ENCODE measurements at regions not wholly inside any gene's neighbourhood (a gene's known extent, or its start where the extent isn't known, plus 50 kb on each side); places are given as distances from the start of the nearest gene placed in this dataset.

- Histone ChIP-seq H2BK12ac (ENCODE audit: low read length) (no peak overlapping the region), H3K18ac (ENCODE audit: low read length) (no peak overlapping the region), H4K8ac (ENCODE audit: low read depth, low read length) (no peak overlapping the region), H3K9me3 (ENCODE audit: insufficient read depth, low read depth, low read length) (peaks cover 5% of the 10 kb centered on the region), H2BK120ac (ENCODE audit: insufficient read depth, low read length, poor library complexity) (no peak overlapping the region), H3K27me3 (ENCODE audit: insufficient read depth, low read length) (no peaks in the 10 kb centered on the region), H3K14ac (ENCODE audit: low read length) (no peak overlapping the region), H3K23ac (ENCODE audit: low read length) (no peak overlapping the region), H4K12ac (ENCODE audit: low read depth, low read length) (no peak overlapping the region), H3K27ac (ENCODE audit: low read depth, low read length) (no peak overlapping the region), H3K4me3 (ENCODE audit: low read depth, low read length) (no peak overlapping the region), H3K4ac (ENCODE audit: low read depth, low read length) (no peak overlapping the region), H3K36me3 (ENCODE audit: control insufficient read depth in 1 of 2, insufficient read depth in 2 of 2, low read length in 2 of 2) (no peaks in the 10 kb centered on the region), H4K91ac (ENCODE audit: low read depth, low read length) (no peak overlapping the region), H2AK5ac (ENCODE audit: low read length) (no peak overlapping the region), H3K9ac (ENCODE audit: low read length) (no peak overlapping the region), H2AFZ (ENCODE audit: insufficient read depth, low read length, poor library complexity) (no peak overlapping the region), H3K4me2 (ENCODE audit: low read length) (no peak overlapping the region), H2BK5ac (ENCODE audit: low read depth, low read length, poor library complexity) (no peak overlapping the region), H3K4me1 (ENCODE audit: control insufficient read depth in 1 of 2, insufficient read depth in 2 of 2, low read length in 2 of 2) (no peaks in the 10 kb centered on the region), H3K79me1 (ENCODE audit: low read length) (no peaks in the 10 kb centered on the region), H3K79me2 (ENCODE audit: control insufficient read depth, insufficient read depth, low read length, poor library complexity) (no peaks in the 10 kb centered on the region)
- DNase-seq = no peak
- no CpG with 5 or more reads among the region's 3 CpGs for WGBS (ENCODE audit: extremely low coverage, insufficient coverage, insufficient read length)
Observed at GRCh38 chr20:60934724-60935123, 317.3 kb upstream of the CDH4 start.

GRCh38 chr20:60935971-60936370, 316.1 kb upstream of the CDH4 start:
- no peak overlapping the region for H2BK120ac ChIP-seq (ENCODE audit: insufficient read depth, low read length, poor library complexity)
- no peak for DNase-seq
- H3K14ac ChIP-seq (ENCODE audit: low read length) = no peak overlapping the region
- no peak overlapping the region for H2AK5ac ChIP-seq (ENCODE audit: low read length)
- no peak overlapping the region for H3K4ac ChIP-seq (ENCODE audit: low read depth, low read length)
- H3K27ac ChIP-seq (ENCODE audit: low read depth, low read length) = no peak overlapping the region
- no CpG with 5 or more reads among the region's 8 CpGs for WGBS (ENCODE audit: extremely low coverage, insufficient coverage, insufficient read length)
- H2AFZ ChIP-seq (ENCODE audit: insufficient read depth, low read length, poor library complexity) = no peak overlapping the region
- no peak overlapping the region for H3K9ac ChIP-seq (ENCODE audit: low read length)
- H3K4me2 ChIP-seq (ENCODE audit: low read length) = no peak overlapping the region
- H3K27me3 ChIP-seq (ENCODE audit: insufficient read depth, low read length) = no peaks in the 10 kb centered on the region
- no peaks in the 10 kb centered on the region for H3K79me1 ChIP-seq (ENCODE audit: low read length)
- H3K4me3 ChIP-seq (ENCODE audit: low read depth, low read length) = no peak overlapping the region
- no peaks in the 10 kb centered on the region for H3K79me2 ChIP-seq (ENCODE audit: control insufficient read depth, insufficient read depth, low read length, poor library complexity)
- H3K36me3 ChIP-seq (ENCODE audit: control insufficient read depth in 1 of 2, insufficient read depth in 2 of 2, low read length in 2 of 2) = no peaks in the 10 kb centered on the region
- no peak overlapping the region for H3K18ac ChIP-seq (ENCODE audit: low read length)
- H4K12ac ChIP-seq (ENCODE audit: low read depth, low read length) = no peak overlapping the region
- H3K9me3 ChIP-seq (ENCODE audit: insufficient read depth, low read depth, low read length) = peaks cover 3% of the 10 kb centered on the region
- H3K4me1 ChIP-seq (ENCODE audit: control insufficient read depth in 1 of 2, insufficient read depth in 2 of 2, low read length in 2 of 2) = no peaks in the 10 kb centered on the region
- H2BK5ac ChIP-seq (ENCODE audit: low read depth, low read length, poor library complexity) = no peak overlapping the region
- no peak overlapping the region for H4K8ac ChIP-seq (ENCODE audit: low read depth, low read length)
- H3K23ac ChIP-seq (ENCODE audit: low read length) = no peak overlapping the region
- no peak overlapping the region for H4K91ac ChIP-seq (ENCODE audit: low read depth, low read length)
- H2BK12ac ChIP-seq (ENCODE audit: low read length) = no peak overlapping the region

GRCh38 chr20:60937585-60937984, 314.5 kb upstream of the CDH4 start:
- Histone ChIP-seq H3K79me1 (ENCODE audit: low read length) (no peaks in the 10 kb centered on the region), H3K36me3 (ENCODE audit: control insufficient read depth in 1 of 2, insufficient read depth in 2 of 2, low read length in 2 of 2) (no peaks in the 10 kb centered on the region), H3K9ac (ENCODE audit: low read length) (no peak overlapping the region), H2BK120ac (ENCODE audit: insufficient read depth, low read length, poor library complexity) (no peak overlapping the region), H4K91ac (ENCODE audit: low read depth, low read length) (no peak overlapping the region), H3K14ac (ENCODE audit: low read length) (no peak overlapping the region), H3K4ac (ENCODE audit: low read depth, low read length) (no peak overlapping the region), H3K4me3 (ENCODE audit: low read depth, low read length) (no peak overlapping the region), H3K9me3 (ENCODE audit: insufficient read depth, low read depth, low read length) (peaks cover 1% of the 10 kb centered on the region), H3K23ac (ENCODE audit: low read length) (no peak overlapping the region), H3K4me1 (ENCODE audit: control insufficient read depth in 1 of 2, insufficient read depth in 2 of 2, low read length in 2 of 2) (no peaks in the 10 kb centered on the region), H3K4me2 (ENCODE audit: low read length) (no peak overlapping the region), H3K18ac (ENCODE audit: low read length) (no peak overlapping the region), H2BK12ac (ENCODE audit: low read length) (no peak overlapping the region), H3K27ac (ENCODE audit: low read depth, low read length) (no peak overlapping the region), H4K8ac (ENCODE audit: low read depth, low read length) (no peak overlapping the region), H3K27me3 (ENCODE audit: insufficient read depth, low read length) (no peaks in the 10 kb centered on the region), H3K79me2 (ENCODE audit: control insufficient read depth, insufficient read depth, low read length, poor library complexity) (no peaks in the 10 kb centered on the region), H2AFZ (ENCODE audit: insufficient read depth, low read length, poor library complexity) (no peak overlapping the region), H4K12ac (ENCODE audit: low read depth, low read length) (no peak overlapping the region), H2BK5ac (ENCODE audit: low read depth, low read length, poor library complexity) (no peak overlapping the region), H2AK5ac (ENCODE audit: low read length) (no peak overlapping the region)
- WGBS (ENCODE audit: extremely low coverage, insufficient coverage, insufficient read length) = no CpG with 5 or more reads among the region's 10 CpGs
- DNase-seq = no peak

GRCh38 chr20:60941379-60941778, 310.7 kb upstream of the CDH4 start:
- Histone ChIP-seq H3K27me3 (ENCODE audit: insufficient read depth, low read length) (no peaks in the 10 kb centered on the region), H2AFZ (ENCODE audit: insufficient read depth, low read length, poor library complexity) (no peak overlapping the region), H3K4me2 (ENCODE audit: low read length) (no peak overlapping the region), H3K79me1 (ENCODE audit: low read length) (no peaks in the 10 kb centered on the region), H3K4me3 (ENCODE audit: low read depth, low read length) (no peak overlapping the region), H3K27ac (ENCODE audit: low read depth, low read length) (no peak overlapping the region), H3K9me3 (ENCODE audit: insufficient read depth, low read depth, low read length) (peaks cover 4% of the 10 kb centered on the region), H3K36me3 (ENCODE audit: control insufficient read depth in 1 of 2, insufficient read depth in 2 of 2, low read length in 2 of 2) (no peaks in the 10 kb centered on the region), H3K4ac (ENCODE audit: low read depth, low read length) (no peak overlapping the region), H4K12ac (ENCODE audit: low read depth, low read length) (no peak overlapping the region), H2BK12ac (ENCODE audit: low read length) (no peak overlapping the region), H3K4me1 (ENCODE audit: control insufficient read depth in 1 of 2, insufficient read depth in 2 of 2, low read length in 2 of 2) (no peaks in the 10 kb centered on the region), H2AK5ac (ENCODE audit: low read length) (no peak overlapping the region), H3K9ac (ENCODE audit: low read length) (no peak overlapping the region), H4K8ac (ENCODE audit: low read depth, low read length) (no peak overlapping the region), H3K18ac (ENCODE audit: low read length) (no peak overlapping the region), H2BK120ac (ENCODE audit: insufficient read depth, low read length, poor library complexity) (no peak overlapping the region), H2BK5ac (ENCODE audit: low read depth, low read length, poor library complexity) (no peak overlapping the region), H3K14ac (ENCODE audit: low read length) (no peak overlapping the region), H3K23ac (ENCODE audit: low read length) (no peak overlapping the region), H3K79me2 (ENCODE audit: control insufficient read depth, insufficient read depth, low read length, poor library complexity) (no peaks in the 10 kb centered on the region), H4K91ac (ENCODE audit: low read depth, low read length) (no peak overlapping the region)
- WGBS (ENCODE audit: extremely low coverage, insufficient coverage, insufficient read length) = no CpG with 5 or more reads among the region's 6 CpGs
- no peak for DNase-seq
